ENCODE measurements at regions not wholly inside any gene's neighbourhood (a gene's known extent, or its start where the extent isn't known, plus 50 kb on each side); places are given as distances from the start of the nearest gene placed in this dataset.

- no peak for TF ChIP-seq SUZ12 (IDR thresholded peaks at IDR 0.05; ENCODE audit: extremely low read depth, insufficient read depth, insufficient read length)
- TF ChIP-seq YY1 (IDR thresholded peaks at IDR 0.05; ENCODE audit: insufficient read depth, insufficient read length) = no peak
Measured at GRCh38 chr1:29408831-29409605, 172.7 kb downstream of the PTPRU start.

Data from NT2/D1 (cell line).